HG02610 (cell line): ENCODE measurements at regions not wholly inside any gene's neighbourhood (a gene's known extent, or its start where the extent isn't known, plus 50 kb on each side); places are given as distances from the start of the nearest gene placed in this dataset.

ENCODE experiments used
- ATAC-seq: cut with Tn5 transposase; IDR thresholded peaks from one replicate; pipeline ENCODE4 v1.9.1; 2021; ENCODE audit warnings: mild to moderate bottlenecking, moderate library complexity; ENCODE audit not compliant: unreplicated experiment

- no peak for ATAC-seq
Observed at GRCh38 chr10:8462565-8462964, 408.1 kb downstream of the GATA3 start.

- no peak for ATAC-seq
Observed at GRCh38 chr10:8463853-8464252, 409.4 kb downstream of the GATA3 start.

GRCh38 chr10:8468477-8468876 lies 414.0 kb downstream of the GATA3 start:
- no peak for ATAC-seq

- ATAC-seq, result no peak
Observed at GRCh38 chr10:8473205-8473604, 418.7 kb downstream of the GATA3 start.

GRCh38 chr10:8477300-8477699 lies 422.8 kb downstream of the GATA3 start:
- ATAC-seq, result no peak

GRCh38 chr10:8481718-8482504 lies 427.4 kb downstream of the GATA3 start:
- ATAC-seq, result no peak

GRCh38 chr10:8485032-8485431 lies 430.5 kb downstream of the GATA3 start:
- no peak for ATAC-seq

- no peak for ATAC-seq
Observed at GRCh38 chr10:8487346-8487745, 432.9 kb downstream of the GATA3 start.

- no peak for ATAC-seq
Observed at GRCh38 chr10:8489232-8489631, 434.7 kb downstream of the GATA3 start.

GRCh38 chr10:8489823-8490222 lies 435.3 kb downstream of the GATA3 start:
- ATAC-seq, result no peak

GRCh38 chr10:8498290-8498689 lies 443.8 kb downstream of the GATA3 start:
- ATAC-seq, result no peak

GRCh38 chr10:8498881-8499280 lies 444.4 kb downstream of the GATA3 start:
- no peak for ATAC-seq

GRCh38 chr10:8499312-8499711 lies 444.8 kb downstream of the GATA3 start:
- ATAC-seq, result no peak

GRCh38 chr10:8499752-8500390 lies 445.4 kb downstream of the GATA3 start:
- no peak for ATAC-seq

GRCh38 chr10:8502573-8502972 lies 448.1 kb downstream of the GATA3 start:
- ATAC-seq, result no peak

- no peak for ATAC-seq
Observed at GRCh38 chr10:8504499-8504898, 450.0 kb downstream of the GATA3 start.

GRCh38 chr10:8507156-8507555 lies 452.7 kb downstream of the GATA3 start:
- ATAC-seq, result no peak

- no peak for ATAC-seq
Observed at GRCh38 chr10:8508882-8509281, 454.4 kb downstream of the GATA3 start.

GRCh38 chr10:8510471-8510870 lies 456.0 kb downstream of the GATA3 start:
- no peak for ATAC-seq

- no peak for ATAC-seq
Observed at GRCh38 chr10:8511026-8511425, 456.5 kb downstream of the GATA3 start.

- no peak for ATAC-seq
Observed at GRCh38 chr10:8513155-8514147, 459.0 kb downstream of the GATA3 start.
